ENCODE measurements at regions not wholly inside any gene's neighbourhood (a gene's known extent, or its start where the extent isn't known, plus 50 kb on each side); places are given as distances from the start of the nearest gene placed in this dataset.

DNA sequence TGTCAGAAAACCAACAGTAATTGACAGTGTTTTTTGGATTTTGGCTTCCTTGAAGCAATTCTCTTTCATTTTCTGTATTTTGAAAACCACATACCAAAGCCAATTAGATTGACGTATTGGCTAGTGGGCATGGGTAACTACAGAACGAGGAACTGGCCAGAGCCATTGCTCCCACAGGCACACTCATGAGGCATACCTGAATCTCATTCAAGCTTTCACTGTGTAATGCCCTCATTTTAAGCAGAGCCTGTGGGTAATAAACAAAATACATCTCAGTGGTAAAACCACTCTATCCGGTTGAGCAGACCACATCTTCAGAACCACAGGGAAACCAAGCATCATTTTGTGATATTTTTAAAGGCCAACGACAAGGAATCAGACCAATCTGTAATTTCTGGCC, 394.1 kb downstream of the ZNF608 start:
- no peak for DNase-seq

DNA sequence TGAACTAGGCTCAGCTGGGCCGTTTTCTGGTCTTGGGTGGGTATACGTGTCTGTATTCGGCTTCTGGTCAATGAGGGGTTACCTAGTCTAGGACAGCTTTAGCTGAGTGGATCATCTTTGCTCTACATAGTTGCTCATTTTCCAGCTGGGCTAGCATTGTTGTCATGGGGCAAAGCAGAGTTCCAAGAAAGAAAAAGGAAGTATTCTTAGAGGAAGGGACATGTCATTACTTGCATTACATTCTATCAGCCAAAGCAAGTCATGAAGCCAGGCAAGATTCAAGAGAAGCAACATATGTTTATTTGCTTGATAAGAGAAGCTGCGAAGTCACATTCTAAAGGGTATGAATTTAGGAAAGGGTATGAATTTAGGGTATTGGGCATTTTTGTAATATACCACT, 396.5 kb downstream of the ZNF608 start:
- DNase-seq = no peak

DNA sequence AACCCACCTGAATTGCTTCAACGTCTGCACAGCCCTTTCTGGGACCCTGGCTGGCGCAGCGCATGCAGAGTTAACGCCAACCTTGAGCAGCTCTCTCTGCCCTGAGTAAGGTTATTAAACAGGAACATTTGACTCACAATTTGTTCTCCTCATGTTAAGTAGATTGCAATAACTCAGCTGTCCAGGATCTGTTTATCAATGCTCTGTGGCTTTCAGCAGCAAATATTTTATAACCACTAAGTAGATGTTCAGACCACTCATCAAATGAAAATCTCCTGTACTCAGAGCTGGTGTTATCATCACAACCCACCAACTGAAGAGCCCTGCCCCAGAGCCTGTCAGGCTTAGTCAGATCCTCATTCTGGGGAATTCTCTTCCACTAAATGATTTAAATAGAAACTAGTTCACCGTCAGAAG, 403.0 kb downstream of the ZNF608 start:
- no peak for DNase-seq

DNA sequence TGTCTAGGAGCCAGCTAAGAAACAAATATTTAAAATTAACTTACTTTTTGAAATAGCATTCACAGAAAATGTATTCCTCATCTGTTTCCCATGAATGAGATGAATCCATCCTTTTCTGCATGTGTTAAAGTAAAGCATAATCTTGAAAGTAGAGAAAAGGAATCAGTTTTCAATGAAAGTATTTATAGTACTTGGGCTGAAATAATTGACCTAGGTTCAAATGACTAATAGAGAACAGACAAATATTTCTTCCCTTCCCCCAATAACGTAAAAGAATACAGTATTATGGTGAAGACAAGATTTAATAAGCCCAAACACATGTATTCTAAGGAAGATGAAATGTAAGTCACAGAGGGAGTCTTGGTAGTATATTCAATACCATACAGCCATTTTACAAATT, 403.5 kb downstream of the ZNF608 start:
- no peak for DNase-seq

DNA sequence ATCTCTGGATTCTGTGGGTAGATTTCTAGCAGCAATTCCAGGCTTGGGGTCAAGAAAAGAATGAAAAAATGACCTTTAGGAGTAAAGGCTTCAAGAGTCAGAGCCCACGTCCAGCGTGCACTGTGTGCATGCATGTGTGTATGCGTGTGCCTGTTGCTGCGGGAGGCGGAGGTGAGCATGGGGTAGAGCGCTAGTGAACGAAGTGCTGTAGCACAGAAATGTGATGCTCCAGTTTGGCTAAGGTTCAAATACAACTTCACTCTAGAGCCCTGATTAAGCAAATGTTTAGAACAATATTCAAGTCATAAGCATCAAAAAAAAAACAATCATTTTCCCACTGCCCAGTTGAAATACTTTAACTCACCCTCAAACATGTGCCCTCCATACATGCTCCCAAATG, 403.9 kb downstream of the ZNF608 start:
- DNase-seq = no peak

DNA sequence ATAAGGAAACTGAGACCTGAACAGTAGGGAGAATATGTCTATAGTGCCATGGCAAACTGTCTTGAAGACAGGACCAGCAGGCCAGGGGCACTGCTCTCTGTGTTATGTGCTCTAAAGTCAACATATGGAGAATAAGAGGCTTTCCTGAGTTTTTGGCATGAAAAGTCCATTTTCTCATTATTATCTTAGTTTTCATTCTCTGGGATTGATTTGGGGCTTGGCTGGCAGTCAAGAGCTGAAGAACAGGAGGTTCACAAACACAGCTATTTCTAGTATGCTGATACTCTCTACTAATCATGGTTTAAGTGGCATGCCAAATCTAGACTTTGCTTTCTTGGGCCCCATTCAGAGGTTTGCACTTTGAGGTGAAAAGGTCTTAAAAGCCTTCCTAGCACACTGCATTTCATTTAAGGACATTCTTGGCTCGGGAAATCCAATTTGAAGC, 404.4 kb downstream of the ZNF608 start:
- DNase-seq = no peak

DNA sequence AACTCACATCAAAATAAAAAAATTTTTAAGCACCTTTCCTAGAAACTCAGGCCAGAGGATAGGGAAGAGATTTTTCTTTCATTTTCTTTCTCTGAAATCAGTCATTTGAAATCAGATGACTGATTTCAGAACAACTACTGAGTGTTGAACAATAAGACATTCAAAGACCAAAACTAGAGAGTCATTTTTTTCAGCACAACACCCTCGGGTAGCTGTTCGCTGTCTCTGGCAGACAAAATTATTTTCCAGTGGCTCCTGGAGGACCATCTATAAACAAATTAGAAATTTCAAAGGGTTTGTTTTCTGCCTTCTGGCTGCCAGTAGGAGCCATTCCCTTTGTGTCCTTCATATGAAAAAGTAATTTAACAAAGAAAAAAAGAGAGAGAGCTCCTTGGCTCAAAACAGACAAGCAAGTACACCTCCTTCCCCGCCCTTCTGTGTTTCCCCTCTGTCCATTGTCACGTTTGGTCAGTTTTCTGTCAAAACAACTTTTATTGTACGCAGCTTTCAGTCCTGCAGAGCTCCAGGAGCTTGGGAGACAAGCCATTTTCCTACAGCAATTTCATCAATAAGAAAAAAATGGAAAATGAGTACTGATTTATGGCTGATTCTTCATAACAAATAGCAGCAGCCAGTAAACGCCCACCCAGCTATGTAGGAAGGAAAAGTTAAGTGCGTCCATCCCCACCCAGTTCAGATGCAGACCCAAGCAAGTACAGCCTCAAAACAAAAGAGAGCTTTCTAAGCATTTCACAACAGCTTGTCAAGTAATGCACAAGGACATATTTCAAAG, 405.2 kb downstream of the ZNF608 start:
- no peak for DNase-seq

DNA sequence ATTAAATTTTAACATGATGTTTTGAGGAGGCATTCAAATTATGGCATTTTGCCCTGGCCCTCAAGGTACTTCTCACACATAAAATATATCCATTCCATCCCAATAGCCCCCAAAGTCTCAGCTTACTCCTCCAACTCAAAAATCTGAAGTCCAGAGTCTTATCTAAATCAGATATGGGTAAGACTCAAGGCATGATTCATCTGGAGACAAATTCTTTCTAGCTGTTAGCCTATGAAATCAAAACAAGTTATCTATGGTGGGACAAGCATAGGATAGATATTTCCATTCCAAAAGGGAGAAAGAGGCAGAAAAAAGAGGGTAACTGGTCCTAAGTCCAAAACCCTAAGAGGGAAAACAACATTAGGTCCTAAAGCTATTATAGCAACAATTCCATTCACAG, 408.4 kb downstream of the ZNF608 start:
- no peak for DNase-seq

DNA sequence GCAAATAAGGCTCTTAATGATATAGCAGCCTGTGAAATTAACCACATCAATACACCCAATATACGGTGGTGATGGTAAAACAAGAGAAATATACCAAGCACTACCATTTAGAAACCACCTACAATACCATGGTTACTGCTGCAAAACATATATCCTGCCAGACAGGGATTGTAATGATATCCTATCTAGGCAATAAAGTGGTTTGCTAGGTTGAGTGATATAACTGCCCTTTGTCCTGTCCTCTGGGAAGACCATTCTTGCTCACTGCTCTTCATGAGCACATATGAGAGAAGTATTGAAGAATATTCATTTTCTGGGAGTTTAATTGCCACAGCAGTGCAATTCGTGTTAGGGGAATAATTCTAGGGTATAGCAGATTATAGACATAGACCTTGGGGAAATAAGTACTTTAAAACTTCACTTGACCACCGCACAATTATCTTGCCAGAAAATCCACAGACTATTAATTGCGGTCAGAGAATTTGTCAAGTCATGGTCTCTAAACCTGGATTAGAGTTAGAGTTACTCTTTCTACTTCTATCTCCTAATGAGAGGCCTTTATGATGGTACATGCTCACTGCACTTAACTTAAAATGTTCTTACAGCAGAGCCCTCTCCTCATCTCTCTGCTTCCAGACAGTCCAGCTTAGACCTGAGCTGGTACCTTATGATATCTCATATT, 413.0 kb downstream of the ZNF608 start:
- DNase-seq = no peak

DNA sequence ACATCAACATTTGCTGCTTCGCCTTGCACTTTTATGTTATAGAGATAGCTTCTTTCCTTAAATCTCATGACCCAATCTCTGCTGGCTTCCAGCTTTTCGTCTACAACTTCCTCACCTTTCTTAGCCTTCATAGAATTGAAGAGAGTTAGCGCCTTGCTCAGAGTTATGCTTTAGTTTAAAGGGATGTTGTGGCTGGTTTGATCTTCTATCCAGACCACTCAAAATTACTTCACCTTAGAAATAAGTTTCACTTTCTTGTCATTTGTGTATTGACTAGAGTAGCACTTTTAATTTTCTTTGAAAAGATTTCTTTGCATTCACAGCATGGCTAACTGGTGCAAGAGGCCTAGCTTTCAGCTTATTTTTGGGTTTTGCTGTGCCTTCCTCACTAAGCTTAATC, 414.2 kb downstream of the ZNF608 start:
- DNase-seq = no peak

DNA sequence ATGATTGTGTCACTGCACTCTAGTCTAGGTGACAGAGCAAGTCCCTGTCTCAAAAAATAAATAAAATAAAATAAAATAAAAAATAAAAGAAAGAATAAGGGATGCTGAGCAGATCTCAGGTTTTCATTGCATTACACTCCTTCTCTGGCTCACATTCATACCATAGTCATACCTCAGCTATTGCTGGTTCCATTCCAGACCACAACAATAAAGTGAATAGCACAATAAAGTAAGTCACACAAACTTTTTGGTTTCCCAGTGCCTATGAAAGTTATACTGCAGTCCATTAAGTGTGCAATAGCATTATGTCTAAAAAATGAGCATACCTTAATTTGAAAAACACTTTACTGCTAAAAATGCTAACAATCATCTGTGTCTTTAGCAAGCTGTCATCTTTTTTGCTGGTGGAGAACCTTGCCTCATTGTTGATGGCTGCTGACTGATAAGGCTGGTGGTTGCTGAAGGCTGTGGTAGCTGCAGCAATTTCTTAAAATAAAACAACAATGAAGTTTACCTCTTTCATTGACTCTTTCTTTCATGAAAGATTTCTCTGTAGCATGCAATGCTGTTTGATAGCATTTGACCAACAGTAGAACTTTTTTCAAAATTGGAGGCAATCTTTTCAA, 415.7 kb downstream of the ZNF608 start:
- no peak for DNase-seq

DNA sequence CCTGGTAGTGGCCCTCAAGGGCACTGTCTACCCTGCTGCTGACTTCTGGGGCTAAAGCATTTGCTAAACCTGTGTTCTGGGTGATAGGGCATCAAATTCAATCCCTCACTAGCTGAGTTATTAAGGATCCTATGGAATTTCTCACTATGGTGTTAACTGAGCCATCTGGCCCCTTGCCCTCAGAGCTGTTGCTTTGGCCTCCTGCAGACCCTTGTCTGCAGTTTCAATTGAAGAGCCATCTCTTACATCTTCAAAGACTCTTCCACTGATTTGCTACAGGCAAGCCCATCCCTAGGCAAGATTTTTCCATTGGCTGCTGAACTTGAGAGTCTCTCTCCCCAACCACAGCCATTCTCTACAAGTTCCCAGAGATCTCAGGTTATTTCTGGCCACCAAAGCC, 418.2 kb downstream of the ZNF608 start:
- no peak for DNase-seq

DNA sequence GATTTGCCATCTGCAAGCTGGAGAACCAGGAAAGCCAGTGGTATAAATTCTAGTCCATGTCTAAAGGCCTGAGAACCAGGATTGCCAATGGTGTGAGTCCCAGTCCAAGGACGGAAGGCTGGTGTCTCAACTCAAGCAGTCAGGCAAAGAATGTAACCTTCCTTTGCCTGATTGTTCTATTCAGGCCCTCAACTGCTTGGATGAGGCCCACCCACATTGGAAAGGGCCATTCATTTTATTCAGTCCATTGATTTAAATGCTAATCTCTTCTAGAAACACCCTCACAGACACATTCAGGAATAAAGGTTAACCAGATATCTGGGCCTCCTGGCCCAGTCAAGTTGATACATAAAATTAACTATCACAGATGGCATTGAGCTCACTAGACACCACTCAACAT, 427.8 kb downstream of the ZNF608 start:
- DNase-seq = no peak

DNA sequence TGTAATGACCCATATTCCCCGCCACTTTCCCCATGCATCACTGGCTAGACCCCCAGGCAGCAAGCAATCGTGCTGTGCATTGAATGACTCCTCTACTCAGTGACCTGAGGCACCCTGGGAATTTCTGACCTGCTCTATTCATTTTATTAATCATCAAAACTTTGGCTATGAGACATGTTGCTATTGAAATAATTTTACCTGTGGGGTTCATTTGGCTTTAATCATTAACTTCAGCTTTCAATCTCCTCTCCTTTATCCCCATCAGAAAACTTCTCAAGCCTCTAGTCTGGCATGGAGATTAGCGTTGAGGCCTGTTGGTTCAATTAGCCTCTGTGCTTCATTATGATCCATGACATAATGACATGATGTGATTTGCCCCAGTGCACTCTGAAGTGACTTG, 429.0 kb downstream of the ZNF608 start:
- no peak for DNase-seq

DNA sequence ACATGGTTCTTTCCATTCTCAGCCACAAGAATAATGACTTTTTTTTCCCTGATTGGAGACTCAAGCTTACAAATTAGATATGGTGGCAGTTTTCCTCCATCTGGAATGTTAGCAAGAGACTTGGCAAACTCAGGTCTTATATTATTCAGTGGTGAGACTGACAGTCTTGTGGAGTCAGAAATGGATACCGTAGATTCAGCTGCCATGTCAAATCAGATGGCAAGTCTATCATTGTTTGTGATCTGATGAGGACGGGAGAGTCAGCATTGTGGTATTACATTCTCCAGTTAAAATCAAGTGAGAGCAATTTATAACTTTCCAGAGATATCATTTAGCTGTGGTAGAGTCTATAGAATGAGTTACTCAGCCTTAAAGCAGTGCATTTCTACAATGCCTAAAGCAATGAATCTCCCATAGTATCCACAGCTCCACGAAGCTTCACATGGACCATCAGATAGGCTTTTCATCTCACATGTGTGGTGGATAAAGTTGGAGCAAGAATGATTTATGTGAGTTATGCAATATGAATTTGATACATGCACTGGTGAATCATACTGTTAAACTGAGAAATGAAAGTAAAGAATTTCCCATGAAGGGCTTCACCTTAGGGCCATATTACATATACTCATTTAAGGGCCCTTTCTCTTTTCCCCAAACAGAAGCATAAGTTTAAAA, 430.6 kb downstream of the ZNF608 start:
- no peak for DNase-seq

DNA sequence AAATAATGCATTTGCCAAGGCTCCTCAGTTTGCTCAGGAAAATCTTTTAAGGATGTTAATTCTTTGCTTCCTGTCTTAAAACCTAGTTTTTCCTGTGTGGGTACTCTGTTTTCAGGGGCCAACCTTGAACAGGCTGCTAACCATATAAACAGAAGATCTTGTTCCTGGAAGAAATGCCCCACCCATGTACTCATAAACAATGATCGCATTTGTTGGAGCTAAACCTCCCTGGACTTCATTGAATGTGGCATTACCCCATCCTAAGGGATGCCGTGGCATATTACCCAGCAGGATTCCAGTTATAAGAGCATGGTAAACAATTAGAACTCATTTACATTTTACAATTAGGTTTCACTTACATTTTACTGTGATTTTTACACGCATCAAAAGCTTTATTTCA, 436.0 kb downstream of the ZNF608 start:
- DNase-seq = no peak

DNA sequence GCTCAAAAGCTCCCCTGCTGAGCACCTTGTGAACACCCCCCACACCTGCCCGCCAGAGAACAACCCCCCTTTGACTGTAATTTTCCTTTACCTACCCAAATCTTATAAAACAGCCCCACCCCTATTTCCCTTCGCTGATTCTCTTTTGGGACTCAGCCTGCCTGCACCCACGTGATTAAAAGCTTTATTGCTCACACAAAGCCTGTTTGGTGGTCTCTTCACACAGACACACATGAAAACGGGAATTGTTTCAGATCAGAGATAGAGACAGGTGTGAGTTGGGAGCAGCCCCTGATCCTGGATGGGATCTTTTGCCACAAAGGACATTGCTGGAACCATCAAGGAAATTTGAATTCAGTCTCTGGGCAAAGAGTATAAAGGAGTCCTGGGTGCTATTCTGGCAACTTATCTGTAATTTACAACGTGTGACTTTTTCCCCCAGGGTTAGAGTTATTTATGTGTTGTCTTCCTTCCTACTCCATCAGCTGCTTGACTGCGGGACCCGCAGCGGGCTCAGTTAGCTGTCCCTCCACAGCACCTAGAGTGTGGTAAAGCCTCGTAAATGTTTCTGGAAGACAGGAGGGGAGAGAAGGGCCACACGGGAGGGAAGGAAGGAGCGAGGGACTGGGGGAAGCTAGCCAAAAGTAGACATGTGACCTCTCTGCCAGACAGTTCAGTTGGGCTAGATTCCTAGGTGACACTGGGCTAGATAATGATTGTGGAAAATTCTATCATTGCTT, 437.0 kb downstream of the ZNF608 start:
- no peak for DNase-seq

DNA sequence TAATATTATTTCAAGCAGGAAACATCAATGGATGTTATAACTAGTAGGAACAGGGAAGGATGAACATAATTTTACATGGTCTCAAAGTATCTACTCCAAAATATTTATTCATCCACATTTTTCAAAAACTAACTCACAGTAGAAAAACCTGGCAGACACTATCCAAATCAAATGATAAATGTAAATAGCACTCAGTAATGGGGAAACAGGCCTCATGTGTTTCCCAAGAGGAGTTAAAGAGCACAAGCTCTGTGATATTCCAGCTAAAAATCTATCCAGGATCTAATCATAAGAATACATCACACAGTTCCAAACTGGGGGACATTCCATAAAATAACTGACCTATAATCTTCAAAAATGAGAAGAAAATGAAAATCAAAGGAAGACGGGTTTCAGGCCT, 443.1 kb downstream of the ZNF608 start:
- DNase-seq = no peak

DNA sequence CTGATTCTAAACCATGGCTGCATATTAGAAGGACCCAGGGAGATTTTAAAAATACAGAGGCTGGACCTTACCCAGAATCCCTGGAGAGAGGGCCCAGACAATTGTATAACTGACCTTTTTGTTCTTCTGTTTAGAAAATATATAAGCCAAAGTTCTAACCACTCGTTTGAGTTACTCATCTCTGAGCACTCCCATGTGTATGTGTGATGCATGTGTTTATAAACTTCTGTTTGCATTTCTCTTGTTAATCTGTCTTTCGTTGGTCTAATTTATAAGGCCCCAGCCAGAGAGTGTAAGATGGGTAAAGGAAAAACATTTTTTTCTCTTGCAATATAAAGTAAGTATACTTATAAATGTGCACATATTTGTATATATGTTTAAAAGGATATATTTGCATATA, 443.9 kb downstream of the ZNF608 start:
- no peak for DNase-seq

DNA sequence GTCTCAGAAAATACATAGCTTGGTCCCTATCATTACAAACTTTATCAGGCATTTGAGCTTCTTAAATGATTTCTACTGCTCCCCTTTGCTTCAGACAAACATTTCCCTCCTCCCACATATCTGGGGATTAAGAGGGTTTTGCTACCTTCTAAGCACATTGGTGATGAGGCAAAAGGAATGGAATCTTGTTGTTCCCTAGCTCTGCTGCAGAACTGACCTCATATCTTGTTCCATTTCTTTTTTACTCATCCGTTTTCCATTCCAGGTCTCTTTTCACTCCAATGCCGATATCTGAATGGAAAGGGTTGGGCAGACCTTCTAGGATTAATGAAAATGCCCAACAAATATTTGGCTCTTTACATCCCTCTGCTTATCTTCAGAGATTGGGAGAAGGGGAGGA, 444.6 kb downstream of the ZNF608 start:
- no peak for DNase-seq

DNA sequence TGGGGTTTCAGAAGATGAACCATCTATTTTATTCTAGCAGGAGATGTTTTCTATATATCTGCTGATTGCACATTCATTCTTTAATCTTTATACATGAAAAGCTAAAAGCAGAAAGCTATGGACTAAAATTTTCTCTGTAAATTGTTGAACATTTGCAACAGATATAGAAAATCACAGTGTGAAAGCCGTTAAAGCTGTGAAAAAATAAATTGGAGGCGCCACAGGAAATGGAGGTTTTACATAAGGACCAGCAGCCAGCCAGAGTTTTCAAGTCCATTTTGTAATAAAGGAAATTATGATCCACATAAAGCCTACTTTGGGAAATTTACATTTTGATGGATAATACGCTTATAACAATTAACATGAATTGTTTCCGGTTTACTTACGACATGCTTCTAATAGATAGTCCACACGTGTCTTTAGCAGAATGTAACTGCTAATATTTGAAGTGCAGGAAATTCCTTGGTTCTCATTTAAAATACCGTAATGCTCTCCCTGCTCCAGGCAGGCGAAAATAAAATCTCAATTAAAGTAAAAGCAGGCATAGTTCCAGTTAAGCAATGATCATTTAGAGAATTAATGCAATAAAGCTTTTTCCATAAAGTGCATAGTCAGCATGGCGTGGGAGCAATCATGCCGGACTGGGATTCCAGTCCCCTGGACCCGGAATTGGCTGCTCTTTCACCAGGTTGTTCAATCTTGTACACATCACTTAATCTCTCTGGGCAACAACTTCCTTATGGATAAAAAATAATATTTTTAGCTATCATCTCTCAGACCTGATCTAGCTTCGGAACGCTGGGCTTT, 445.4 kb downstream of the ZNF608 start:
- no peak for DNase-seq

DNA sequence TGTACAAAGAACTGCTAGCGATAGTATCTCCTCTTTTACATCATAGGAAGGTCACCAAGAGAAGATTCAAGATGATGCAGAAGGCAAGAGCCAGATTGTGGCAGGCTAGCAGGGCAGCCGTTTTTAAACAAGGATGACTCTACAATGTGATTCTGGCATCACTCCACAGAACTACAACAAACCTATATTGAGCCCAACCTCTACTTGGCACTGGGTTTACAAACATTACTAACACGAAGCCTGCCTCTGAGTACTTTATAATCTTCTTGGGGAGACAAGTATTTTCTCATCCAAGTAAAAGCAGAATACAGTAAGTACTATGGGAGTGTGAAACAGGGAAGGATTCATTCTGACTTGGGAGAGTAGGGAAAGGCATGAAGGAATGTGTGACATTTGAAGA, 448.6 kb downstream of the ZNF608 start:
- no peak for DNase-seq
